ENCODE measurements at regions not wholly inside any gene's neighbourhood (a gene's known extent, or its start where the extent isn't known, plus 50 kb on each side); places are given as distances from the start of the nearest gene placed in this dataset.

- TF ChIP-seq CTCF (IDR thresholded peaks at IDR 0.05) (no peak), POLR2A (IDR thresholded peaks at IDR 0.05) (no peak), EP300 (IDR thresholded peaks at IDR 0.05) (no peak)
These were observed 342.8 kb upstream of the DDHD1 start for GRCh38 chr14:53495846-53496343.
